Keratinocyte (primary cell): ENCODE measurements at regions not wholly inside any gene's neighbourhood (a gene's known extent, or its start where the extent isn't known, plus 50 kb on each side); places are given as distances from the start of the nearest gene placed in this dataset.

Source experiments
- DNase-seq: peaks from one replicate; pipeline ENCODE4 v3.0.0-alpha.2; 2011; ENCODE audit warnings: low read depth, missing footprints, low spot score
- FAIRE-seq: peaks from 2 replicates; lab custom pipeline; 2011; peaks lifted over from hg19 to GRCh38; lab: Jason Lieb, UNC
- H2AFZ ChIP-seq: 2 replicates; pipeline ENCODE4 v1.6.0; 2012; ENCODE audit warnings: low read length, control low read depth, inconsistent platforms; ENCODE audit not compliant: control insufficient read depth
- H3K27ac ChIP-seq: 2 replicates; pipeline ENCODE4 v1.5.1; 2011; ENCODE audit warnings: low read length; ENCODE audit not compliant: control insufficient read depth, insufficient read depth
- H3K27me3 ChIP-seq: 3 replicates; pipeline ENCODE4 v1.6.0; 2011; ENCODE audit warnings: low read length; ENCODE audit not compliant: control insufficient read depth, insufficient read depth; ENCODE audit errors: extremely low read depth
- H3K36me3 ChIP-seq, 2 experiments: 2 replicates in 1 of 2; 3 replicates in 1 of 2; pipeline ENCODE4 v1.5.1; 2011; ENCODE audit warnings: low read length in 2 of 2, mild to moderate bottlenecking in 1 of 2; ENCODE audit not compliant: control insufficient read depth in 2 of 2, insufficient read depth in 2 of 2; ENCODE audit errors: extremely low read depth in 1 of 2
- H3K4me1 ChIP-seq: 3 replicates; pipeline ENCODE4 v1.5.1; 2011; ENCODE audit warnings: low read length; ENCODE audit not compliant: control insufficient read depth, insufficient read depth; ENCODE audit errors: extremely low read depth
- H3K4me2 ChIP-seq: 3 replicates; pipeline ENCODE4 v1.6.0; 2011; ENCODE audit warnings: low read depth, low read length; ENCODE audit not compliant: control insufficient read depth, insufficient read depth; ENCODE audit errors: extremely low read depth
- H3K4me3 ChIP-seq, 3 experiments: fragments of 200-600 bp in 1 of 3; sonication (generic) in 1 of 3; 2 replicates in 2 of 3; 3 replicates in 1 of 3; pipeline ENCODE4 v1.5.1; 2011 to 2016; ENCODE audit warnings: low read length in 3 of 3, mild to moderate bottlenecking in 3 of 3, control low read depth in 2 of 3, inconsistent platforms in 1 of 3, low read depth in 1 of 3, mixed read lengths in 1 of 3, mixed run types in 1 of 3, moderate library complexity in 1 of 3; ENCODE audit not compliant: control insufficient read depth in 2 of 3, insufficient read depth in 2 of 3; ENCODE audit errors: extremely low read depth in 1 of 3
- H3K79me2 ChIP-seq: 2 replicates; pipeline ENCODE4 v1.6.0; 2012; ENCODE audit warnings: low read length; ENCODE audit not compliant: control insufficient read depth, insufficient read depth
- H3K9ac ChIP-seq: 3 replicates; pipeline ENCODE4 v1.6.0; 2011; ENCODE audit warnings: low read length; ENCODE audit not compliant: control insufficient read depth, insufficient read depth; ENCODE audit errors: extremely low read depth
- H3K9me1 ChIP-seq: 3 replicates; pipeline ENCODE4 v1.6.0; 2011; ENCODE audit warnings: low read length; ENCODE audit not compliant: control insufficient read depth, insufficient read depth; ENCODE audit errors: extremely low read depth
- H3K9me3 ChIP-seq: 2 replicates; pipeline ENCODE4 v1.5.1; 2012; ENCODE audit warnings: low read depth, low read length; ENCODE audit not compliant: control insufficient read depth
- H4K20me1 ChIP-seq: 3 replicates; pipeline ENCODE4 v1.6.0; 2011; ENCODE audit warnings: low read length; ENCODE audit not compliant: control insufficient read depth, insufficient read depth; ENCODE audit errors: extremely low read depth
- EZH2 ChIP-seq: IDR thresholded peaks from one replicate; pipeline ENCODE4 v1.6.1; 2012; ENCODE audit warnings: inconsistent platforms, mild to moderate bottlenecking, low read length, moderate library complexity
- dilution Hi-C: fragments of 300-500 bp; cut with MboI; formaldehyde crosslinking; loops from one replicate; pipeline ENCODE4 v1.7.0; 2020; ENCODE audit warnings: low sequenced_read_pairs; ENCODE audit not compliant: extremely low pct_ligation_motif_present
- TF ChIP-seq, protein P1 (sequence below), 3 experiments: IDR thresholded peaks in 1 of 3; conservative IDR thresholded peaks in 1 of 3; optimal IDR thresholded peaks in 1 of 3; 2 replicates in 2 of 3; 3 replicates in 1 of 3; pipeline versions ENCODE3 to v1.5.1; 2011; ENCODE audit warnings: low read length in 3 of 3, mild to moderate bottlenecking in 3 of 3, moderate library complexity in 2 of 3, control low read depth in 1 of 3, inconsistent platforms in 1 of 3; ENCODE audit not compliant: insufficient read depth in 2 of 3; ENCODE audit errors: extremely low read depth in 1 of 3

DNA sequence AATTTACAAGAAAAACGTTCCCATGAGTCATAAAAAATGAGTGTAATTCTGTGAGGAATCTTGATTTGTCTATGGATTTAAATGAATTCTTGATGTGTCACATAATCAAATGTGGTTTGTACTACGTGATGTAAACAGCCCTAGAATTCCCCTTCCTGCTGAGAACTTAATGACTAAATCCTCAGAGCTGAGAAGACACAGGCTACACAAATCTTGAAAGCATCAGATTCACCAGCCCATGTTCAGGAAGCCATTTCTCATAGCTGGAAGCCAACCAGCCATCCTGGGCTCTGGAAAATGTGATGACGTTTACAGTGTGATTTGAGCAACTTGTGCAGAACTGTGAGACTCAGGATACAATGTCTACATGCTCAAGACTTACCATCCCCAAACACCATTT is 193.7 kb upstream of the MME start:
- no peaks in the 10 kb centered on the region for H3K79me2 ChIP-seq
- FAIRE-seq (peak; percentile 43), DNase-seq (peak; percentile 36)
- H3K36me3 ChIP-seq = no peaks in the 10 kb centered on the region
- no peaks in the 10 kb centered on the region for H4K20me1 ChIP-seq
- H3K27me3 ChIP-seq = no peaks in the 10 kb centered on the region
- no peak overlapping the region for H3K4me2 ChIP-seq
- H3K4me3 ChIP-seq = no peak overlapping the region
- no peaks in the 10 kb centered on the region for H3K4me1 ChIP-seq
- peak overlapping the region; percentile 34 for H2AFZ ChIP-seq
- TF ChIP-seq, protein P1, sequence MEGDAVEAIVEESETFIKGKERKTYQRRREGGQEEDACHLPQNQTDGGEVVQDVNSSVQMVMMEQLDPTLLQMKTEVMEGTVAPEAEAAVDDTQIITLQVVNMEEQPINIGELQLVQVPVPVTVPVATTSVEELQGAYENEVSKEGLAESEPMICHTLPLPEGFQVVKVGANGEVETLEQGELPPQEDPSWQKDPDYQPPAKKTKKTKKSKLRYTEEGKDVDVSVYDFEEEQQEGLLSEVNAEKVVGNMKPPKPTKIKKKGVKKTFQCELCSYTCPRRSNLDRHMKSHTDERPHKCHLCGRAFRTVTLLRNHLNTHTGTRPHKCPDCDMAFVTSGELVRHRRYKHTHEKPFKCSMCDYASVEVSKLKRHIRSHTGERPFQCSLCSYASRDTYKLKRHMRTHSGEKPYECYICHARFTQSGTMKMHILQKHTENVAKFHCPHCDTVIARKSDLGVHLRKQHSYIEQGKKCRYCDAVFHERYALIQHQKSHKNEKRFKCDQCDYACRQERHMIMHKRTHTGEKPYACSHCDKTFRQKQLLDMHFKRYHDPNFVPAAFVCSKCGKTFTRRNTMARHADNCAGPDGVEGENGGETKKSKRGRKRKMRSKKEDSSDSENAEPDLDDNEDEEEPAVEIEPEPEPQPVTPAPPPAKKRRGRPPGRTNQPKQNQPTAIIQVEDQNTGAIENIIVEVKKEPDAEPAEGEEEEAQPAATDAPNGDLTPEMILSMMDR (optimal IDR thresholded peaks at IDR 0.05 in 1 of 3, IDR thresholded peaks at IDR 0.05 in 1 of 3, conservative IDR thresholded peaks at IDR 0.05 in 1 of 3; ENCODE audit: extremely low read depth in 1 of 3, insufficient read depth in 2 of 3, low read length in 3 of 3) = no peak
- TF ChIP-seq EZH2 = no peak
- H3K9ac ChIP-seq = no peak overlapping the region
- no peaks in the 10 kb centered on the region for H3K9me1 ChIP-seq
- H3K9me3 ChIP-seq = peaks cover 2% of the 10 kb centered on the region
- dilution Hi-C loops = no loop called here
- H3K27ac ChIP-seq = peak overlapping the region; percentile 32

- Histone ChIP-seq H3K27ac (no peak overlapping the region), H3K4me3 (no peak overlapping the region), H3K27me3 (no peaks in the 10 kb centered on the region), H4K20me1 (no peaks in the 10 kb centered on the region), H3K9me3 (peaks cover 2% of the 10 kb centered on the region), H2AFZ (no peak overlapping the region), H3K4me2 (no peak overlapping the region), H3K79me2 (no peaks in the 10 kb centered on the region), H3K9ac (no peak overlapping the region), H3K36me3 (no peaks in the 10 kb centered on the region), H3K9me1 (no peaks in the 10 kb centered on the region), H3K4me1 (no peaks in the 10 kb centered on the region)
- no peak for DNase-seq
- FAIRE-seq = no peak
- dilution Hi-C loops = no loop called here
- TF ChIP-seq, protein P1 (optimal IDR thresholded peaks at IDR 0.05 in 1 of 3, IDR thresholded peaks at IDR 0.05 in 1 of 3, conservative IDR thresholded peaks at IDR 0.05 in 1 of 3; ENCODE audit: extremely low read depth in 1 of 3, insufficient read depth in 2 of 3, low read length in 3 of 3) = no peak
- no peak for TF ChIP-seq EZH2
Observed at GRCh38 chr3:154885418-154885817, 194.7 kb upstream of the MME start.
